H1 (cell line): ENCODE measurements at regions not wholly inside any gene's neighbourhood (a gene's known extent, or its start where the extent isn't known, plus 50 kb on each side); places are given as distances from the start of the nearest gene placed in this dataset.

Source experiments
- CTCF ChIA-PET: fragments of 300-600 bp; sonication (Branson Sonifier 250); formaldehyde crosslinking; loops from one replicate; lab custom pipeline; 2021; ENCODE audit not compliant: partially characterized antibody; lab: Charles Lee
- POLR2A ChIA-PET: fragments of 300-600 bp; sonication (Branson Sonifier 250); formaldehyde crosslinking; loops from one replicate; lab custom pipeline; 2021; ENCODE audit warnings: inconsistent platforms; ENCODE audit not compliant: partially characterized antibody; lab: Charles Lee
- DNase-seq, 2 experiments: peaks; one replicate each; pipeline versions ENCODE4 v3.0.0 to v3.0.0-alpha.2; 2010 to 2022; ENCODE audit warnings: low spot score in 2 of 2, low read depth in 1 of 2, mixed read lengths in 1 of 2
- FAIRE-seq: peaks from 2 replicates; lab custom pipeline; 2011; peaks lifted over from hg19 to GRCh38; lab: Jason Lieb, UNC
- H2AFZ ChIP-seq: 2 replicates; pipeline ENCODE4 v1.8.1; 2012; ENCODE audit warnings: low read length, inconsistent platforms
- H2AK5ac ChIP-seq: 2 replicates; pipeline ENCODE4 v1.6.1; 2013; ENCODE audit warnings: low read depth, low read length
- H2BK120ac ChIP-seq: replicated peaks from 2 replicates; pipeline ENCODE3; 2013; ENCODE audit warnings: low read depth, low read length, inconsistent platforms
- H2BK12ac ChIP-seq: 2 replicates; pipeline ENCODE4 v1.6.1; 2013; ENCODE audit warnings: low read depth, low read length
- H2BK15ac ChIP-seq: 2 replicates; pipeline ENCODE4 v1.6.1; 2013; ENCODE audit warnings: low read length
- H2BK20ac ChIP-seq: 2 replicates; pipeline ENCODE4 v1.6.1; 2013; ENCODE audit warnings: low read length
- H2BK5ac ChIP-seq: 2 replicates; pipeline ENCODE4 v1.6.1; 2013; ENCODE audit warnings: low read depth, low read length
- H3K14ac ChIP-seq: 2 replicates; pipeline ENCODE4 v1.6.1; 2013; ENCODE audit warnings: inconsistent platforms; ENCODE audit not compliant: insufficient read length
- H3K18ac ChIP-seq: 2 replicates; pipeline ENCODE4 v1.6.1; 2013; ENCODE audit warnings: low read length; ENCODE audit errors: extremely low read depth
- H3K23ac ChIP-seq: 2 replicates; pipeline ENCODE4 v1.6.1; 2013; ENCODE audit warnings: inconsistent platforms; ENCODE audit not compliant: insufficient read length
- H3K23me2 ChIP-seq: 2 replicates; pipeline ENCODE4 v1.6.1; 2013; ENCODE audit warnings: low read depth, low read length
- H3K27ac ChIP-seq: 2 replicates; pipeline ENCODE4 v1.6.1; 2011; ENCODE audit warnings: low read depth, low read length, inconsistent platforms
- H3K27me3 ChIP-seq, 4 experiments: replicated peaks in 1 of 4; 1 replicate in 1 of 4; 2 replicates in 3 of 4; pipeline versions ENCODE4 v1.6.1 to v1.8.1; 2011 to 2013; ENCODE audit warnings: low read length in 3 of 4, mild to moderate bottlenecking in 3 of 4, inconsistent platforms in 2 of 4, mixed read lengths in 2 of 4, moderate library complexity in 1 of 4; ENCODE audit not compliant: control insufficient read depth in 3 of 4, insufficient read depth in 3 of 4; ENCODE audit errors: extremely low read depth in 1 of 4
- H3K36me3 ChIP-seq, 4 experiments: 2 replicates each; pipeline versions ENCODE4 v1.6.1 to v1.8.1; 2011 to 2013; ENCODE audit warnings: mild to moderate bottlenecking in 4 of 4, low read length in 3 of 4, moderate library complexity in 2 of 4, control low read depth in 1 of 4, inconsistent platforms in 1 of 4; ENCODE audit not compliant: insufficient read depth in 4 of 4, control insufficient read depth in 2 of 4
- H3K4ac ChIP-seq: replicated peaks from 2 replicates; pipeline ENCODE3; 2013; ENCODE audit warnings: low read length, low read depth, mixed read lengths, inconsistent platforms; ENCODE audit not compliant: insufficient read length
- H3K4me1 ChIP-seq, 4 experiments: replicated peaks in 1 of 4; 1 replicate in 1 of 4; 2 replicates in 3 of 4; pipeline versions ENCODE4 v1.6.1 to v1.8.1; 2011 to 2013; ENCODE audit warnings: low read length in 3 of 4, inconsistent platforms in 2 of 4, mixed read lengths in 1 of 4; ENCODE audit not compliant: insufficient read depth in 4 of 4, control insufficient read depth in 3 of 4
- H3K4me2 ChIP-seq, 2 experiments: 2 replicates each; pipeline versions ENCODE4 v1.6.1 to v1.8.1; 2011 to 2013; ENCODE audit warnings: low read depth in 2 of 2, low read length in 2 of 2, control low read depth in 1 of 2, inconsistent platforms in 1 of 2, mild to moderate bottlenecking in 1 of 2; ENCODE audit not compliant: insufficient read depth in 1 of 2
- H3K4me3 ChIP-seq, 4 experiments: fragments of 200-600, 300-600 bp in 1 of 4; sonication (generic), shearing (Covaris generic), sonication (Bioruptor Twin) in 1 of 4; 2 replicates each; pipeline versions ENCODE4 v1.5.1 to v1.8.1; 2011 to 2016; ENCODE audit warnings: low read length in 4 of 4, low read depth in 3 of 4, control low read depth in 2 of 4, inconsistent platforms in 2 of 4, mild to moderate bottlenecking in 2 of 4, mixed read lengths in 1 of 4, moderate library complexity in 1 of 4; ENCODE audit not compliant: insufficient read depth in 2 of 4; ENCODE audit errors: extremely low read depth in 1 of 4
- H3K56ac ChIP-seq: replicated peaks from 2 replicates; pipeline ENCODE3; 2013; ENCODE audit warnings: low read depth, mild to moderate bottlenecking, mixed read lengths, low read length, inconsistent platforms; ENCODE audit not compliant: insufficient read length
- H3K79me1 ChIP-seq: 2 replicates; pipeline ENCODE4 v1.6.1; 2013; ENCODE audit warnings: low read depth, low read length, control low read depth
- H3K79me2 ChIP-seq, 2 experiments: 2 replicates each; pipeline versions ENCODE4 v1.6.1 to v1.8.1; 2012 to 2013; ENCODE audit warnings: low read length in 2 of 2, mild to moderate bottlenecking in 2 of 2, inconsistent platforms in 1 of 2; ENCODE audit not compliant: insufficient read depth in 2 of 2, control insufficient read depth in 1 of 2
- H3K9ac ChIP-seq, 4 experiments: replicated peaks in 1 of 4; 1 replicate in 1 of 4; 2 replicates in 3 of 4; pipeline versions ENCODE4 v1.6.1 to v1.8.1; 2011 to 2013; ENCODE audit warnings: low read depth in 3 of 4, low read length in 3 of 4, control low read depth in 2 of 4, mild to moderate bottlenecking in 2 of 4, moderate library complexity in 2 of 4, inconsistent platforms in 1 of 4; ENCODE audit errors: extremely low read depth in 1 of 4
- H3K9me3 ChIP-seq, 2 experiments: 2 replicates each; pipeline versions ENCODE4 v1.6.1 to v1.8.1; 2012 to 2013; ENCODE audit warnings: mild to moderate bottlenecking in 2 of 2, moderate library complexity in 2 of 2, control low read depth in 1 of 2, inconsistent platforms in 1 of 2, low read depth in 1 of 2, low read length in 1 of 2, mixed read lengths in 1 of 2; ENCODE audit not compliant: insufficient read depth in 2 of 2
- H4K20me1 ChIP-seq, 2 experiments: replicated peaks in 1 of 2; 2 replicates each; pipeline versions ENCODE3 to v1.8.1; 2011 to 2013; ENCODE audit warnings: inconsistent platforms in 2 of 2, low read length in 2 of 2, mild to moderate bottlenecking in 1 of 2; ENCODE audit not compliant: insufficient read depth in 2 of 2, control insufficient read depth in 1 of 2
- H4K5ac ChIP-seq: 2 replicates; pipeline ENCODE4 v1.6.1; 2013; ENCODE audit warnings: low read length, low read depth, mixed read lengths, inconsistent platforms; ENCODE audit not compliant: insufficient read length
- H4K8ac ChIP-seq: 2 replicates; pipeline ENCODE4 v1.8.0; 2013; ENCODE audit warnings: mild to moderate bottlenecking, moderate library complexity, low read length, inconsistent platforms; ENCODE audit not compliant: insufficient read depth; ENCODE audit errors: extremely low read depth
- H4K91ac ChIP-seq: replicated peaks from 2 replicates; pipeline ENCODE3; 2013; ENCODE audit warnings: low read length, mixed read lengths, inconsistent platforms; ENCODE audit not compliant: insufficient read length
- BRCA1 ChIP-seq: IDR thresholded peaks from 2 replicates; pipeline ENCODE4 v1.6.1; 2012; ENCODE audit warnings: low read depth, low read length, improper control_type of control experiment
- CBX8 ChIP-seq: fragments of 300-800, 300-1000 bp; sonication (generic); IDR thresholded peaks from 2 replicates; pipeline ENCODE4 v1.7.1; 2016; ENCODE audit warnings: low read depth, low read length, borderline replicate concordance
- GABPA ChIP-seq: IDR thresholded peaks from 2 replicates; pipeline ENCODE4 v1.6.1; 2011; ENCODE audit warnings: mild to moderate bottlenecking, low read length, moderate library complexity, borderline replicate concordance; ENCODE audit not compliant: insufficient read depth
- GTF2F1 ChIP-seq: IDR thresholded peaks from 2 replicates; pipeline ENCODE4 v1.6.1; 2012; ENCODE audit warnings: low read depth, low read length, improper control_type of control experiment, borderline replicate concordance
- HDAC2 ChIP-seq, 2 experiments: fragments of 300-600 bp in 1 of 2; sonication (generic) in 1 of 2; IDR thresholded peaks; 2 replicates each; pipeline ENCODE4 v1.6.1; 2011 to 2012; ENCODE audit warnings: low read depth in 2 of 2, low read length in 2 of 2, mild to moderate bottlenecking in 2 of 2, moderate library complexity in 2 of 2, borderline replicate concordance in 1 of 2, inconsistent platforms in 1 of 2
- JUN ChIP-seq: IDR thresholded peaks from 2 replicates; pipeline ENCODE4 v1.6.1; 2011; ENCODE audit warnings: low read depth, mild to moderate bottlenecking, improper control_type of control experiment, low read length
- JUND ChIP-seq: IDR thresholded peaks from 2 replicates; pipeline ENCODE4 v1.6.1; 2011; ENCODE audit warnings: mild to moderate bottlenecking, improper control_type of control experiment, low read length
- SIRT6 ChIP-seq: IDR thresholded peaks from one replicate; pipeline ENCODE4 v1.7.1; 2012; ENCODE audit warnings: low read length, inconsistent platforms
- TBP ChIP-seq: IDR thresholded peaks from 2 replicates; pipeline ENCODE4 v1.6.1; 2011; ENCODE audit warnings: low read depth, low read length, improper control_type of control experiment

- no peak overlapping the region for H3K27ac ChIP-seq
- no peak overlapping the region for H2AK5ac ChIP-seq
- no peak overlapping the region for H2BK20ac ChIP-seq
- H2BK120ac ChIP-seq = no peak overlapping the region
- H3K79me1 ChIP-seq = no peaks in the 10 kb centered on the region
- no peak overlapping the region for H4K91ac ChIP-seq
- FAIRE-seq = no peak
- H3K4me2 ChIP-seq = no peak overlapping the region
- no peak overlapping the region for H3K23ac ChIP-seq
- H4K20me1 ChIP-seq = no peaks in the 10 kb centered on the region
- no peak overlapping the region for H3K9ac ChIP-seq
- TF ChIP-seq BRCA1 (no peak), TBP (no peak), JUN (no peak), GABPA (no peak), SIRT6 (no peak), HDAC2 (IDR thresholded peaks at IDR 0.05; ENCODE audit: borderline replicate concordance in 1 of 2, low read depth in 2 of 2, low read length in 2 of 2) (no peak), JUND (no peak), CBX8 (no peak), GTF2F1 (no peak)
- TF ChIP-seq, all 59 proteins: peak for 0
- no peak for DNase-seq
- no peak overlapping the region for H2BK12ac ChIP-seq
- H4K8ac ChIP-seq = no peak overlapping the region
- no peak overlapping the region for H2BK15ac ChIP-seq
- no peaks in the 10 kb centered on the region for H3K9me3 ChIP-seq
- H3K4me3 ChIP-seq = no peak overlapping the region
- POLR2A ChIA-PET = no interaction called here
- H4K5ac ChIP-seq = no peak overlapping the region
- H3K4ac ChIP-seq = no peak overlapping the region
- H3K56ac ChIP-seq = no peak overlapping the region
- H3K27me3 ChIP-seq = no peaks in the 10 kb centered on the region
- no peaks in the 10 kb centered on the region for H3K79me2 ChIP-seq
- no peaks in the 10 kb centered on the region for H3K23me2 ChIP-seq
- no peak overlapping the region for H2BK5ac ChIP-seq
- H2AFZ ChIP-seq = no peak overlapping the region
- CTCF ChIA-PET = no interaction called here
- no peaks in the 10 kb centered on the region for H3K36me3 ChIP-seq
- H3K18ac ChIP-seq = no peak overlapping the region
- H3K4me1 ChIP-seq = no peaks in the 10 kb centered on the region
- H3K14ac ChIP-seq = no peak overlapping the region
Observed at GRCh38 chr18:73156117-73156516, 288.3 kb upstream of the NETO1 start.
